Testis (tissue), 2 donors: ENCODE measurements at regions not wholly inside any gene's neighbourhood (a gene's known extent, or its start where the extent isn't known, plus 50 kb on each side); places are given as distances from the start of the nearest gene placed in this dataset.

ENCODE experiments used
- DNase-seq: peaks from one replicate; pipeline ENCODE4 v3.0.0-alpha.2; 2019
- H3K27ac ChIP-seq, 2 donors: fragments of 200-600 bp; sonication (generic); one replicate each; pipeline ENCODE4 v1.5.1; 2019
- H3K27me3 ChIP-seq: fragments of 200-600 bp; sonication (generic); one replicate; pipeline ENCODE4 v1.5.1; 2019
- H3K36me3 ChIP-seq: fragments of 200-600 bp; sonication (generic); one replicate; pipeline ENCODE4 v1.5.1; 2017; ENCODE audit warnings: low read depth; ENCODE audit errors: missing control alignments
- H3K4me1 ChIP-seq: fragments of 200-600 bp; sonication (generic); one replicate; pipeline ENCODE4 v1.5.1; 2019
- H3K4me3 ChIP-seq, 2 donors: fragments of 200-600 bp; sonication (generic); one replicate each; pipeline ENCODE4 v1.5.1; 2017 to 2019
- H3K9me3 ChIP-seq: fragments of 200-600 bp; sonication (generic); one replicate; pipeline ENCODE4 v1.5.1; 2017
- CTCF ChIP-seq, 3 experiments: fragments of 450-650 bp in 2 of 3; fragments of 200-600 bp in 1 of 3; sonication (generic) in 1 of 3; IDR thresholded peaks; one replicate each; pipeline ENCODE4 v1.5.1; 2016 to 2019; ENCODE audit warnings: antibody characterized with exemption in 3 of 3, mild to moderate bottlenecking in 2 of 3, moderate library complexity in 1 of 3
- POLR2A ChIP-seq: fragments of 450-650 bp; IDR thresholded peaks from one replicate; pipeline ENCODE4 v1.6.1; 2017; ENCODE audit warnings: antibody characterized with exemption, mild to moderate bottlenecking, moderate library complexity
- WGBS, 2 donors: methylation state at CpG; one replicate each; pipeline ENCODE4 v1.1.5; 2018; 5-methylcytosine and 5-hydroxymethylcytosine counted together
- intact Hi-C: fragments of 100-400 bp; cut with DNase I; formaldehyde crosslinking; loops from one replicate; pipeline ENCODE4 v1.15.1; 2023; ENCODE audit warnings: low total_unique reads

DNA sequence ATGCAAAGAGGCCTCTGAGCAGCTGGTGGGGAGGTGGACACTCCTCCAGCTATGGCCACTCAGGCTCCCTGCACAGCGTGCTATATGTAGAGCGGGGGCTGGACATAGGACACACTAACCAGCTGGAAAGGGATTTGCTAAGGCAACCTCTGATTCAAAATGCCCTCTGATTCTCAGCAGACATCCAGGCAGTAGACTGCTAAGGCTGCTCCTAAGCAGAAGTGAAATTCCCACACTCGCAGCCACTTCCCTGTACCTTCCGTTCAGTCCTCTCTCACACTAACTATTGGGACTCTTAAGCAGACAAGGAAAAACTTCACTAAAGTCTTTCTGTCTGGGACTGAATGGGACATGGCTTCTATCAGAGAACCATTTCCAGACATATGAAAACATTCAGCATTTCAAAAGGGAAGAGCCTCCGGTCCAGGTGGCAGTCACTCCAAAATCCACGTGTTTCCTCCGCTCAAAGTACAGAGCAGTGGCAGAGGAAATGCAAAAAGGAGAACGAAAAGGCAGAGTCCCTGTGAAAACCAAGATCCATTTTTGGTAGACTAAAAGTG lies 265.8 kb downstream of the TTC32 start:
- intact Hi-C loops: no loop called here
- DNase-seq: no peak
- Histone ChIP-seq H3K27me3 (no peaks in the 10 kb centered on the region), H3K9me3 (no peaks in the 10 kb centered on the region), H3K27ac (no peak overlapping the region), H3K4me1 (no peaks in the 10 kb centered on the region), H3K4me3 (no peak overlapping the region), H3K36me3 (no peaks in the 10 kb centered on the region)
- TF ChIP-seq CTCF (IDR thresholded peaks at IDR 0.05): no peak
- no peak for TF ChIP-seq POLR2A
- 87 to 94% methylated on average over 8 of the region's 8 CpGs for WGBS, 2 donors

DNA sequence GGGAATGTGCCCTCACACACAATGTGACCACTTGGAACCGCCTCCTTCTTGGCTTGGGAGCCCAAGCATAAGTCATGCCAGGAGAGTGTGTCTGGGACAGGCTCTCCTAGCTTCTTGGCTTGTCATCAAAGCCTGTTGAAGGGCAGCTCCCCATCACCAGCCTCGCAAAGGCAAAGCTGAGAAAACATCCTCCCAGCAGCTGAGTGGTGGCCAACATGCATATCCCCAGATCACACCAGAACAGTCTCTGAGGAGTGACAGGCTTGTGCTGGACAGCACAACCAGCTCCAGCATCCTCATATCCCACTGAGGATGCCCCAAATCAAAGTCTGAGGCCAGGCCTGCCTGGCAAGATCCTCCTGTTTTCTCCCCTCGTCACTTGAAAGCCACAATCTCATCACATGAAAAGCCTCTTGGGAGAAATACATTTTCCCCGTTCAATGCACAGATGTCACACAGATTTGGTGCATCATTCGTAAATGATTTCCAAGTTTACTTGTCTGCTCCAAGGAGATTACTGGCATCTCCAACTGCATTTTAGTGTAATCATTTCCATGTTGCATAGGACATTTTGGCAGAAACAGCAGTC lies 269.3 kb downstream of the TTC32 start:
- DNase-seq: no peak
- 64 to 71% methylated on average over 5 of the region's 5 CpGs for WGBS, 2 donors
- Histone ChIP-seq H3K27me3 (no peaks in the 10 kb centered on the region), H3K4me3 (no peak overlapping the region), H3K36me3 (no peaks in the 10 kb centered on the region), H3K4me1 (no peaks in the 10 kb centered on the region), H3K9me3 (no peaks in the 10 kb centered on the region), H3K27ac (no peak overlapping the region)
- TF ChIP-seq POLR2A: no peak
- no peak for TF ChIP-seq CTCF (IDR thresholded peaks at IDR 0.05)
- intact Hi-C loops: no loop called here

GRCh38 chr2:19631871-19632270 lies 269.9 kb downstream of the TTC32 start:
- Histone ChIP-seq H3K9me3 (no peaks in the 10 kb centered on the region), H3K27ac (no peak overlapping the region), H3K36me3 (no peaks in the 10 kb centered on the region), H3K4me3 (no peak overlapping the region), H3K27me3 (no peaks in the 10 kb centered on the region), H3K4me1 (no peaks in the 10 kb centered on the region)
- intact Hi-C loops: no loop called here
- TF ChIP-seq POLR2A (no peak), CTCF (IDR thresholded peaks at IDR 0.05) (no peak)
- DNase-seq: no peak
- WGBS, 2 donors: 78 to 82% methylated on average over 1 of the region's 1 CpG

DNA sequence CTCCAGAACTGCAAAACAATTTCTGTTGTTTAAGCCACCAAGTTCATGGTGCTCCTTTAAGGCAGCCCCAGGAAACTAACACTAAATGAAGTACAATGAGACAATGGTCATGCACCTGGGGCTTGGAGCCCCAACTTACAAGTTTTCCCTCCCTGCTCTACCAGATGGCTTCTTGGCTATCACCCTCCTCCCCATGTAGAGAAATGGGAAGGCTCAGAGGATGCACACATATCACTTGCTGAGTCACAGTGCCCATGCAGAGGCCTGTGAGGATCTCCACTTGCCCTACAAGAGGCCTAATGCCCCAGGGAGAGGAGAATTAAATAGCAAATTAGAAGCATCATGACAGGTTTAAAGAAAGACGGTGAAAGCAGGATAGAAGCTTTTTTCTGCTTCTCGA lies 270.9 kb downstream of the TTC32 start:
- intact Hi-C loops: no loop called here
- DNase-seq: no peak
- H3K27me3 ChIP-seq: no peaks in the 10 kb centered on the region
- H3K27ac ChIP-seq: no peak overlapping the region
- H3K4me3 ChIP-seq: no peak overlapping the region
- H3K36me3 ChIP-seq: no peaks in the 10 kb centered on the region
- TF ChIP-seq CTCF (IDR thresholded peaks at IDR 0.05) (no peak), POLR2A (no peak)
- WGBS, 2 donors: 92 to 95% methylated on average over 2 of the region's 2 CpGs
- no peaks in the 10 kb centered on the region for H3K9me3 ChIP-seq
- no peaks in the 10 kb centered on the region for H3K4me1 ChIP-seq

DNA sequence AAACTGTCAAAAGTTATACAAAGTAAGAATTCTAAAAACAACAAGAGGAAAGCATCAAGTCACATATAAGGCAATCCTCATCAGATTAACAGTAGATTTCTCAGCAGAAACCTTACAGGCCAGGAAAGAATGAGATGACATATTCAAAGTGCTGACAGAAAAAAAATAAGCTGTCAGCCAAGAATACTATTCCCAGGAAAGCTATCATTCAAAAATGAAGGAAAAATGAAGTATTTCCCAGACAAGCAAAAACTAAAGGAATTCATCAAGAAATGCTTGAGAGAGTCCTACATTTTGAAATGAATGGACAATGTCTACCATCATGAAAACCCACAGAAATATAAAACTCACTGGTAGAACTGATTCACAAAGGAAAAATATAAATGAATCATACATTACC lies 268.9 kb upstream of the OSR1 start:
- Histone ChIP-seq H3K27me3 (no peaks in the 10 kb centered on the region), H3K9me3 (no peaks in the 10 kb centered on the region), H3K36me3 (no peaks in the 10 kb centered on the region), H3K4me3 (no peak overlapping the region), H3K27ac (no peak overlapping the region), H3K4me1 (no peaks in the 10 kb centered on the region)
- DNase-seq: no peak
- no peak for TF ChIP-seq CTCF (IDR thresholded peaks at IDR 0.05)
- no peak for TF ChIP-seq POLR2A
- intact Hi-C loops: no loop called here
